Inferior parietal cortex (tissue), 1 donor: ENCODE measurements at regions not wholly inside any gene's neighbourhood (a gene's known extent, or its start where the extent isn't known, plus 50 kb on each side); places are given as distances from the start of the nearest gene placed in this dataset.
"Not testable (repeated sequence)": the region's sequence is repeated elsewhere in the genome, so short reads cannot be mapped to it uniquely, and the experiment has no call there.

ENCODE experiments used
- DNase-seq: peaks from one replicate; pipeline ENCODE4 v3.0.0-alpha.2; 2016; ENCODE audit errors: extremely low spot score

DNA sequence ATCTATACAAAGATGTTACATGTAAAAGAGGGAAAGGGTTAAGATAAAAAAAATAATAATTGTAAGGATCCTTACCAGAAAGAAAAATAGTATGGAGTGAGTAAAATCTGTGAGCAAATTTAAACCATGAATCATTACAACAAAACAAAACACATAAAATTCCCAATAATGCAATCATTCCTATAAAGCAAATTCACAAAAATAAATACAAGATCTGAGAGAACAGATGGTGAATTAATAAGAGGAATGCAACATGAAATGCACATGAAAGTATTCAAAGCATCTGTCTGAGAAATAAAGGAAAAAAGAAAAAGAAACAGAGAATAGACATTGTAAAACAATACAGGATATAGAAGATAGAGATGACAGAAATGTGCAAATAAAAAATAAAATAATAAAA, 681.5 kb upstream of the KLHL1 start:
- DNase-seq: no peak

DNA sequence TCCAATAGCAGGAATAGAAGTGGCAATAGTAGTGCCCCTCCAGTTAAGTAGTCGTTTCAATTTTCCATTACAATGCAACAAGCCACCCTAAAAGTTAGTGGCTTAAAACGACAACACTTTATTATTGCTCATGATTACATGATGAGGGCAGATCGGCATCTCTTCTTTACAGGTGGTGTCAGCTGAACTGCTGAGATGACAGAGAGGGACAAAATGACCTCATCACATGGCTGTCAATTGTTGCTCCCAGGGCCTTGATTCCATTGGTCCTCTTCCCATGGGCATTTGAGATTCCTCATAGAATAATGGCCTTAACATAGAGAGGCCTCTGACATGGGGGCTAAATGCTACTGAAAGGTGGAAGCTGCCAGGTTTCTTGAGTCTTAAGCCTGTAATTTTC, 679.8 kb upstream of the KLHL1 start:
- no peak for DNase-seq

DNA sequence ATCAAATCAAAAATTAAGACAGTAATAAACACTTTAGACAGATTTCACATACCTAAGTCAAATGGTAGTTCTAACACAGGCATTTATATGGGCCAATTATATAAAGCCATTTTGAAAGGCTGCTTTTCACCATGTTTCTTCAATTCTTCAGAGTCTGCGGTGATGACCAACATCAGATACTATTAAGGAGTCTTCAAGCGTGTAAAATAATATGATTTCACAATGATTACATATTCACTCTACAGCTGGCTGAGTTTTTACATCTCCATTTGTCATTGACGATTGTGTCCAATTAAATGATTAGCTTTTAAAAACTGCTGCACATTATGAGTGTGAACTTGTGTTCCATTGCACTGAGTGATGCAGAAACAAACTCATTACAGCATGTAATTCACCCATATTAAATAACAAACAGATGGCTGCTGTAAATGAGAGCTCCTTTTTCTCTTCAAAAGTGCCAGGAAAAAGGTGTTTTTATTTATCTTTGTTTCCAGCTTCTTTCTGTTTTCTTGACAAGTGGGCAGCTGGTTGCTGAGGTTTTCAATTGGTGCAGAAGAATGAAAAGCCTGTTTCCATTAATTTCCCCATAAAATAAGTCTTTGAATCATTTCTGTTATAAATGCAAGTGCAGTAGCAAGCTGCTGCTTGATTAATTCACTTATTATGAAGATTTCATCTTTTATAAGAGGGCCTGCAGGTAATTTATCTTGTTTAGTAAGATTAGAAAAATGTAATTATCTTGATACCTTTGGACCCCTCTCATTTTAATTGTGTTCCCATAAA, 676.1 kb upstream of the KLHL1 start:
- DNase-seq: no peak

DNA sequence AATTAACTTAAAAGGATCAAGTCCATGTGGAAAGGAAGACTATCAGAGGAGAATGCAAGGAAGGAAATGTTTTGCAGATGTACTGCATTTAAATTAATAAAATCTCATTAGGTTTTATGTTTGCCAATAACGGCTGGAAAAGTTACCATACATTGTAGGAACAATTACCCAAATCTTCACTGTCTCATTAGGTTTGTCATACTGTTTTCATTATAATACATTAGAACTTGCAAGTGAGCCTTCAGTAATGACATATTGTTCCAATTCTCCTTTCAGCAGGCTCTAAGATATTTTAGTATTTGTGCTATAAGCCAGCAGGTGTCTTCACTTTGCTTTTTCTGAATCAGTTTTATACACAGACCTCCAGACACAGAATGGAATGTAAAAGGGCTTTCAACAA, 661.6 kb upstream of the KLHL1 start:
- DNase-seq: no peak

DNA sequence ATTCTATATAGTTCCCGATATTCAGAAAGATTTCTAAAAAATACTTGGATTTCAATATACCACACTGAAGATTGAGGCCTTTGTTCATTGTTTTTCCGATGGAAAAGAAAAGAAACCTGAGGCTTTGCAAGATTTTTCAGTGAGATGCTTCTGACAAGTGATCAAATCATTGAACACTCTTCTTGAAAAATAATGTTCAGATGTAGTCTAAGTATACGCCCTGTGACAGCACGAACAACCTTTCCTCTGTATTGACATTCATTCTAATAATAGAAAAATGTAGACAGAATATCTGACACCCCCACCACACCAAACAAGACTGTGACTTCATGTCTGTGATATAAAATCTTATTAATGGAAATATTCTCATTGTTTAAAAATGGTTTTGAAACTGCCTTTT, 650.7 kb upstream of the KLHL1 start:
- no peak for DNase-seq

DNA sequence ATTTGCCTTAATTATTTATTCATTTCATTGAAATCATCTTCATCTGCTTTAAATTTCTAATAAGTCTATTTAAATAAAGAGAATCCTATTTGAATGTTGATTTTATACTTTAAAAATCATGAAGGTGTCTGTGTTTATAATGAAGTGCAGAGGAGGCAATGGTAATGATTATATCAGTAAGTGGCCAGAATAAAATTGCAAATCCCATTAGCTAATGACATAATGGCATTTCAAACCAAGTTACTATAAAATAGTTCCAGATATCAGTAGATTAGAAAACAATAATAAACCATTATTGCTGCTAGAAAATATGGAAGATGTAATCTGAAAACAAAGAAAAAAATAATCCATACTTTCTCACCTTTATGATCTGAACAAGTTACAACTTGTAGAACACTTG, 647.8 kb upstream of the KLHL1 start:
- DNase-seq: no peak

DNA sequence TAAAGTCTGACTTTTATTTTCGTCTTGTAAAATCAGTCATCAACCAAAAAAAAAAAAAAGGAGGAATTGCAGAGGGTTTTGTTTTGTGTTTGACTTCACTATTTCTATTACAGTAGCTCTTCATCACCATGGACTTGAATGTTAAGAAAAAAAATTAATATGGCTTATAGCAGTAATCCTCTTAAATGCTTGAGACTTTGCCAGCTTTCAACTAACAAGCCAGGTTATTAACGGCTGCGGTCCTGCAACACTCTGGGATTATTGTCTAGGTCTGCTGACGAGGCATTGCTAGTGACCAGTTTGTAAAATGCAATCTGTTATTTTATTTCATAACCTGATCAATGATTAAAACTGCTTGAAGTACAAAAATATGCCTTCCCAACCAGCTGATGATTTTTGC, 647.2 kb upstream of the KLHL1 start:
- no peak for DNase-seq

DNA sequence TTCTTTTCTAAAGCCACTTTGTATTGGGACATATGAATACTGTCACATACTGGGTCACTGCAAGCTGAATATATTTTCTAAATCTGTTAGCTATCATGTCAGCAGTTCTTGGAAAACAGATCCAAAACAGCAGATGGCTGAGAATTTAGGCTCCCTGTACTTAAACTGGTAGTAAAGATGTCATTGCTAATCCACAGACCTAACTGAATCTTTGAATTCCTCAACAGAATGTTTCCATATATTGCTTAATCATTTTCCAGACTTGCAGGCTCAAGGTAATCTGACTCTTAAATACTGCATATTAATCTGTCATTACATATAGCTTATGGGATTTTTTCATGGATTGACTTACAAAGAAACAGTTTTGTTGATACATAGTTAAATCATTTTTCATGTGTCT, 639.0 kb upstream of the KLHL1 start:
- DNase-seq: no peak

DNA sequence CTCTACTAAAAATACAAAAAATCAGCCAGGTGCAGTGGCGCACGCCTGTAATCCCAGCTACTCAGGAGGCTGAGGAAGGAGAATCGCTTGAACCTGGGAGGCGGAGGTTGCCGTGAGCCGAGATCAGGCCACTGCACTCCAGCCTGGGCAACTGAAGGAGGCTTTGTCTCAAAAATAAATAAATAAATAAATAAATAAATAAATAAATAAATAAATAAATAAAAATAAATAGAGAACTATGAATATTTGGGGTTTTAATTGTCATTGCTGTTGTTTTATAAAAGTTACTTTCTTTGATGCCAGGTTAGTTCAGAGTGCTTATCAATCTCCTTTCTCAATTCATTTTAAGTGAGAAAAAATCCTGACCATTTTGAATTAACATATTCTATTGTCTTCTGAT, 638.2 kb upstream of the KLHL1 start:
- not testable (repeated sequence) for DNase-seq

DNA sequence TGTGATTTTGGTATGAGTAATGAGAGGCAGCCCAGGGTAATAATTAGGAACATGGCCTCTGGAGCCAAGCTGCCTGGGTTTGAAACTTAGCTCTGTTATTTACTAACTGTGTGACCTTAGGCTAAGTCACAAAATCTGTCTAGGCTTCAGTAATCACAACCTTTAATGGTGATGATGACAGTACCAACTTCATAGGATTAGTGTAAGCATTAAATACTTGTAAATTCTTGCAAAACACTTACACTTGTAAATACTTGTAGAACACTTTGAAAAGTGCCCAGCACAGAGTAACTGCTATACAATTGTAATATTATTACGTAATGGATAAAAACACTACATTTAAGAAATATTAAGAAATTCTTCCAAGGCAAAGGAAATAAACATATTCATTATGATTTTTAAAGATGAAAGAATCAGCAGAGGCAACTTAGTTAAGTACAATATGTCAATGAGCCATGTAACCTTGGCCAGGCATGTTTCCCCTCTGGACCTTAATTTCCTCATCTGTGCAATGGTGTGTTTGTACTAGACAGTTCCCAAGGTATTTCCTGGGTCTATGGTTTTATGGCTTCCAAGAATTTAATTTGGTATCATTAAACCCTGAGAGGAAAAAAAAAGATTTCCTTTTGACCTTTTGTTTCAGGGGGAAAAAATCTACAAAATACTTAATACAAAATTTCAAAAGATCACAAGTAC, 628.5 kb upstream of the KLHL1 start:
- DNase-seq: no peak

DNA sequence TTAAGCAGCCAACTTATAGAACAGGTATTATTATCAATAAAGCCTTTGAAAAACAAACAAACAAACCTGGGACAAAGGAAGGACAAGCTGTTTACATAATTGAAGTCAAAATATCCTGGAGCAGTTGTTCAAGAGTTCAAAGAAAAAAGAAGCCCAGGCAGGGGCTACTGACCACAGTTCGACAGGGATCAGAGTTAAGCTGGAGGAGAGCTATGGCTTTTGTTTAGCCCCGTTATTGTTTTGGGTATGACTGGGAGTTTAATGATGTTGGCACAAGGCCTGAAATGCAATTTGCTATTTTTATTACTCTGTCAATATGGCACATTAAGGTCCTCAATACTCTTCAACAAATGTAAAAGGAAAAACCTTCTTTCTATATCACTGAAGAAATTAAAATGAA, 624.4 kb upstream of the KLHL1 start:
- no peak for DNase-seq

DNA sequence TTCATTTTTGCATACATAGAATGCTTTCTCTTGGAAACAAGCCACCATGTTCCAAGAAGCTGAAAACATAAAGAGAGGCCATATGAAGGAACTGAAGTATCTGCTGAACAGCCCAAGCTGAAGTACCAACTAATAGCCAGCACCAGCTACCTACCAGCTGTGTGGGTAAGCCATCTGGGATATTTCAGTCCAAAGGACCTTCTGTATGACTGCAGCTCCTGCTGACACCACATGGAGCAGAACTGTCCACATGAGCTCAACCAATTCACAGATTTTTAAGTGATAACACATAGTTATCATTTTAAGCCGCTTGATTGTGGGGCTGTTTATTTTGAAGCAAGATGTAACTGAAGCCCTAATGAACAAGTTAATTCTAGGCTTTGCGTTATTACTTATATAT, 621.1 kb upstream of the KLHL1 start:
- no peak for DNase-seq

DNA sequence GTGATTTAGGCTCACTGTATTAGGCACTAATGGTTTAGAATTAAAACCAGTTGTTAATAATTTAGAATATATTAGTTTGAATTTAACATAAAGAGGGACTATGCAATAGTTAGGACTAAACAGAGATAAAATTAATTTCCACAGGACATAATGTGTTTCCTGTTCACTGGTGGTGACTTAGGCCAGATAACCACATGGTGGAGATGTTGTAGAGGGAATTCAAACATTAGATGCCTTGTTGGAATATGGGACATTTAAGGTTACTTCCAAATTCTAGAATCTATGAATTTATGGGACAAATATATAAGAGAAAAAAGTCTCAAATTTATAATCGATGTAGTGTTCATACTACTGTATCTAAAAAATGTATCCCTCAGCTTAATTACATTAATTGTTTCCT, 615.5 kb upstream of the KLHL1 start:
- no peak for DNase-seq

DNA sequence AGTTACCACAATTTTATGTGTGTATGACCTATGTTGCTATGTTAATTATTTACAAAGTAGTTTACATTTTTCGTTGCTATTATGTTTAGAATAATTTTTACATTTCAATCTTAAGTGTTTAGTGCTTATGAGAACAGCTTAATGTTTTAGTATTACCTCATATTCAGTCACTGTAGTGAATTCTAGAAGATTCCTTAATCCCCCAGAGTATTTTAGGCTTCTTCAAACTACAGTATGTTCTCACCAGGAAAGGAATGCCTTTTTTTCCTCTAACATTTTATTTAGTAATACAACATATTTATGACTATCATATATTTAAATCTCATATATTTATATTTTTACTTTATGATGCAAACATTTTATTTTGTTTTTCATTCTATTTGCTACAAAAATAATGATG, 612.1 kb upstream of the KLHL1 start:
- DNase-seq: no peak

DNA sequence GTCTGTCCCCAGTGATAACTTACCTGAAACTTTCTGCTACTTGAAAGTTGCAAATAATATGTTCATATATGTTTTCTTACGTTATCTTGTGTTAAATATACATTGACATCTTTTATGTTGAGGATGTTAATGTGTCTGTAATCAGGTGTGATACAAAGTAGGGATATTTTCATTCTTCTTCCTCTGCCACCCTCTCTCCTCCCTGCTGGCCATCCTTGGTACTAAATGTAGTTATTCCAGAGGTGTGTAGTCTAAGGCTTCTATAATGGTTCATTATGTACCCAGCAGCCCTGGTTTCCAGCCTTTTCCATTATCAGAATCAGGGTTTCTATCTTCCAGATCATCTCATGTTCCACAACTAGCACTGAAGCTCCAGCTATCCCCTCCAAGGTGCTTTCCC, 606.7 kb upstream of the KLHL1 start:
- DNase-seq: no peak

DNA sequence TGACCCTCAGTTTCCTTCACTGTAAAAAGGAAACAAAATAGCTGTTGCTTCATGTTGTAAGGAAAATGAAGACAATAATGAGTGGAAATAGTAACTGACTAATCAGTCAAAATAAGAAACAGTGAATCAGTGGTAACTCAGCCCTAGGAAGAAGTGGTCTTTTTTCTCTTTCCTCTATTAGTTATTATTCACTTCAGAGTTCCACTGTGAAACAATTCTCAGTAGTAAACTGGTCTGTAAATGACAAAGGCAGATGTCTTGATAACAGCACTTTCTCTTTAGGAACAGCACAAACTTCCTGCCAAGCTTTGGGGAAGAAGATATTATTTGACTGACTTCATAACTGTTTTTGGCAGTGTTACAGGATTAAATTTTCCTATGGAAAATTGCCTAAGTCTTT, 600.5 kb upstream of the KLHL1 start:
- DNase-seq: no peak

DNA sequence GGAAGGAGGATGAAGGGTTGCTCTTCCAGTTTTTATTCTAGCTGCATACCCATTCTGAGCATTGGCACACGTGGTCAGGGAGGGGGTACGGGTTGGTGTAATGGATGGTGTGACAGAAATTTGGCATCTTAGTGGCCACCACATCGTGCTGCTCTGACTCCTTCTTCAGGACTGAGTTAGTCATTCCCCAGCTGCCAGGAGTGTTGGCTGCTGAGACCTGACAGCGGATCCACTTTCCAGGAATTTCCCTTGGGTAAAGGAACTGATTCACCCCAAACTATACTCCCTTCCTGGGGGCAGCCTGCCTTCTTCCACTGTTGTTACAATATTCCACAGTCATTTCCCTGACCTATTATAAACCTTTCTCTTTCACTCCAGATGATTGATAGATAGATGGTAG, 595.5 kb upstream of the KLHL1 start:
- DNase-seq: no peak

DNA sequence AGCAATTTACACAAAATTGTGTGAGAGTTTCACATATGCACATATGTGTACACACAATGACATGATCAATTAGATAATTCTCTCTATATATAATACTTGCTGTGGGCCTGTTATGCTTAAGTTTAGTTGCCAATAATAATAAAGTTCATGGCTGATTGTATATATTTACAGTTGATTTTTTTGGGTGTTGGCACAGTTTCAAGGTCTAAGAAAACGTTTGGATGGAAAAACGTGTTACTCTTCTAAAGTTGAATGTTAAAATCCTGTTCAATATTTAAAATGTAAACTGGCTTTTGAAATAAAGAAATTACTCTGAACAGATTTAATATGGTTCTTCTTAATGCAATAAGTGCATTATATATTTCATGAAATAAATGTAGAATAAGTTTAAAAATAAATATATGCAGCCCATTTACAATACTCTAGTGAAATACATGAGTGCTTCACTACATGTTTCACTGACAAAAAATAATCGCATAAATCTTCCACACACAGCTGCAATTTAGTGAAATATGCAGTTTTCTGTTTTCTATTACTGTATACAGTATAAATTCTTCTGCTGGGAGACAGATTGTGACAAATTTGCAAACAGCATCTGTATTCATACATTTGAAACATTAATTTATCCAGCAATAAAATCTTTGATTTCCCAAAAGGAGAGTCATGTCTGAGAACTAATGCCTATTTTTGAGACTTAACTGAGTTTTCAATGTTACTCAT, 586.9 kb upstream of the KLHL1 start:
- DNase-seq: no peak

DNA sequence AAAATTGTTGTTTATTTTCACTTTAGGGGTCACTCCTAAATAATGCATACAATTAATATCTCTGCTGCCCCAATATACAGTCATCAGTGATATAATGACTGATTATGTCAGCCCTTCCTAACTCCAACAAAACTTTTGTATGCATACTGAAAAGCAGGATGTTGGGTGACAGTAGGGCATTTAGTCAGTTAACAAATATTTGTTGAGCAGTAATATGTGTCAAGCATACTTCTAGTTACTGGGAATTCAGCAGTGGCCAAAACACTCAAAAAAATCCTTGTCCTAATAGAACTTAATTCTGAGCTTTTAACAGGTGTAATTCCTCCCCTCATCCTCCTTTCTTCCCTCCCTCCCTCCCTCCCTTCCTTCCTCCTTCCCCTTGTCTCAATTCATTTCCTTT, 560.7 kb upstream of the KLHL1 start:
- no peak for DNase-seq

DNA sequence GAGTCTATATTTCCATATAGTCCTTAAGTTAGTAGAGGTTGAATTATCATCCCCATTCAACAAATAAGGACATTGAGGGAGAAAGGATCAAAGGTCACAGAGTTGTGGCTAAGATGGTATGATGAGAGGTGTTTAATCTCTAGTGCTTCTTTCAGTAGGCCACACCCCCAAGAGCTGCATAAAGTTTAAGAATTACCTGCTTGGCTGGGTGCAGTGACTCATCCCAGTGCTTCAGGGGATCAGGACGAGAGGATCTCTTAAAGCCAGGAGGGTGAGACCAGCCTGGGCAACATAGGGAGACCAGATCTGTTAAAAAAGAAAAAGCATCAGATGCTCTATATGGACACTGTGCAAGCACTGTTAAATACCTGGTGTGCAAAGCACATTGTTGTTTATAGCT, 560.0 kb upstream of the KLHL1 start:
- no peak for DNase-seq

DNA sequence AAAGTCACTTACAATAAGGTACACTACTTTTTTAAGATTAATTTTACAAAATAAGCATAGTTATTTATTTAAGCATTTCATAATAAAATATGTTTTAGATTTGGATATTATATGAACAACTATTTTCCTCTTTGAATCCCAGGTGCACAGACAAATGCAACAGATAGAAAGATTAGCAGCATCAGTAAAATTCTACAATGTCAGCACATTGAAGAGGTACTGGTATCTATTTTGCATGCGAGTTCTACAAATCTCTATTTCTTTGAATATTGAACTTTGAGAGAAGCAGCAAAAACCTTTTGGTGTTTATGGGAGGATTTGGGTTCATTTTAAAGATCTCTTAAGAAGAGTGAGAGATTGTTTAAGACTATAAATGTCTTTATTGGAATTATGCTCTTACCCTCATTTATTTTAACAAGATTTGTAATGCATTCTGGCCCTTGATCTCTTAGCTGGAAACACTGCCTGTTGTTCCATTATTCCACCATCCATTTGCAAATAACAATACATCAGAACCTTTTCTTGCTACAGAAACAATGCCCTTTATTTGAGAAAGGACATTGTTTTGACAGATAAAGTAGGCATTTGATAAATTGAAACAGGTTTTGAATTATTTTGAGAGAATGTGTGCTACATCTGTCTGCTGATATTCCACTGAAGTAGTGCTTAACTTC, 558.8 kb upstream of the KLHL1 start:
- DNase-seq: no peak

DNA sequence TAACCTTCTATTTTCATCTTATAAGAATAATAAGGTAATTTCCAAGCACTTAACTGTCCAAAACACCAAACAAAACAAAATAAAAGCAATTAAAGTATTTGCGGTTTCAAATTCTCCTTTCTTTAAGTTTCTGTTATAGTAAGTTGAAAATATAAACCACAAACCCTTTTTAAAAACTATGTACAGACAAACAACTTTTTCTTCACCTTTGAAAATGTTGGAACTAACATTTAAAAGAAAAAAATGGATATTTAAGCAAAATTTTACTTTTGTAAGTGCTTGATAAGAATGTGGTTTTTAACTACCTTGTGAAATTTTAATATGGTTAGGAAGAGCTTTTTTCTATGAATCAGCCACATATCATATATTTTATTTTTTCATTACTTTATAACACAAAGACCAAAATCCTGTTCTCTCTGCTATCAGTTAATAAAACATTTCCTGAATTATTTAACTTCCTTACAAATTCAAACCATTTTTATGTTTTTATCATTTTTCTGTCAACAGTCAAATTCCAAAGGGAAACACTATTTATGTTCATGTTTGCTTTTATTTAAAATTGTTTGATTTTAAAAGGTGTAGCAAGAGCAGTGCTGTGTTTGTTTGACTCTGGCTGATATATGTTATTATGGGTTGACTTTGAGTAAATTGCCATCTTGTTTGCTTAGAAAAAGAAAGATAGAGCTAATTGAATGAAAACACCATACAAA, 554.1 kb upstream of the KLHL1 start:
- no peak for DNase-seq
